NCI-H2196 (cell line): ENCODE measurements at regions not wholly inside any gene's neighbourhood (a gene's known extent, or its start where the extent isn't known, plus 50 kb on each side); places are given as distances from the start of the nearest gene placed in this dataset.

ENCODE experiments used
- DNase-seq: peaks from one replicate; lab custom pipeline; 2025; ENCODE audit not compliant: unreplicated experiment; lab: John Stamatoyannopoulos, UW

DNA sequence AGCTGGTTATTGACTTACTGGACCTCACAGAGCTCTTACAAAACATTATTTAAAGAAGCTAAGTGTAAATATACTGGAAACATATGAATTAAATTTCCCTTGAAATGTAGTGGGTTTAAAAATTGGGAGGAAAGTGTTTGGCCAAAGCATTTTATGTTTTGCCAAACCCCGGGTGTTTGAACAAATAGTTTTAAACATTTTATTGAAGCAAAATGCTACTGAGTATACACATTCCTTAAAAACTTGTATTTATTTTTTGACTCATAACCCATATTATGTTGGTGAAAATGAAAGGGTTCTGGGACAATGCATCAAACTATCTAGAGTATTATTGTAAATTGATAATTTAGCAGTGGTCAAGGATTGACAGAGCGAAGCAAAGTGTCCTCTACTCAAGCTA, 1048.5 kb downstream of the SLC6A15 start:
- no peak for DNase-seq

DNA sequence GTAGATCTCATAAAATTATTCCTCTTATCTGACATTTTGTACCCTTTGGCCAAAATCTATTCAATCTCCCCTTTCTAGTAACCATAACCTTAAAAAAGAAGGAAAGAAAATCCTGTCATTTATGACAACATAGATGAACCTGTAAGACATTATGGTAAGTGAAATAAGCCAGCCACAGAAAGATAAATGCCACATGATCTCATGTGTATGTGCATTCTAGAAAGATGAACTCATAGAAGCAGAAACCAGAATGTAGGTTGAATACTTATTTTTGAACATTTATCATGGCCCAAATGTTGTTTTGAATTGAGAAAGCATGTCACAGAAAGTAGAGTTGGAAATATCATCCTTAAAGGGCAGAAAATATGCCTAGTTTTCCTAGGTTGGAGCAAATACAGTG, 1053.6 kb downstream of the SLC6A15 start:
- no peak for DNase-seq

DNA sequence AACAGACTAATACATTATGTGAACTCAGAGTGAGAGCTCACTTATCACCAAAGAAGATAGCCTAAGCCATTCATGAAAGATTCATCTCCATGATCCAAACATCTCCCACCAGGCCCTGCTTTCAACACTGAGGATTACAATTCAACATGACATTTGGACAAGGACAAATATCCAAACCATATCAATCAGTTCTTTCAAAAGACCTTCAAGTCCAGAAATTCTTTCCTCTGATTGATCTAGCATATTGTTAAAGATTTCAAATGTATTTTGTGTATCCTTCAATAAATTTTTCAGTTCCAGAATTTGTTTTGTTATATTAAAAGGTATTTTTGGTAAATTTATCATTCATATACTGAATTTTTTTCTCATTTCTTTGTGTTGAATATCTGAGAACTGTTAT, 1055.8 kb downstream of the SLC6A15 start:
- no peak for DNase-seq

DNA sequence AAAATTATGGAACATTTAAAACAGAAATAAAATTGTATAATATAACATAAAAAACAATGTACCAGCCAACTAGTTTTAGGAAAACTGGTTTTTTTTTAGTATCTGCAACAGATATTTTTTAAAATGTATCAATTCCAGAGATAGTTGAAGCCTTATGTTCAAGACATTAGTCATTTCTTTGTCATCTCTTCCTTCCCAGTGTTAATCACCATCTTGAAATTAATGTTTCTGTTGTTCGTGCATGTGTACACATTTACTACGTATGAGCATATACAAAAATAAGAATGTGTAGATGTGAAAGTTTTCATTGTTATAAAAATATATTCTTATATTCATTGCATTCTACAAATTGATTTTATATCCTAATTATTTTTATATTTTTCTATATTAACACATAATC, 1062.1 kb downstream of the SLC6A15 start:
- DNase-seq, result no peak

DNA sequence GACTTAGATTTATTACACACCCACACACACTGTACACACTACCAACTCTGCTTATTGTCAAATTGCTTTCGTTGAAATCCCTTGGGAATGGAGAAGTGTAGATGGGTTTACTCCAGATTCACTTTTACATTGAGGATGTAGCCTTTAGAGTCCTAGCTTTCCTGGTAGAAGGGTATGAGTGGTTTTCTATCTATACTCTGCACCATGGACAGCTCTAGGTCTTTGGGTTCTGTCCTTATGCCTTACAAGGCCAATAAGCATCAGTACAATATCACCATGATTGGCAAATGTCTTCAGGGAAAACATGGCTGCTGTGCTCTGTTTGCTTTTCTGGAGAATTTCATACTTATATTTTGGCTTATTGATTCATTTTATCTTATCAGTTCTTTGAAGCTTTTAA, 1063.9 kb downstream of the SLC6A15 start:
- no peak for DNase-seq

DNA sequence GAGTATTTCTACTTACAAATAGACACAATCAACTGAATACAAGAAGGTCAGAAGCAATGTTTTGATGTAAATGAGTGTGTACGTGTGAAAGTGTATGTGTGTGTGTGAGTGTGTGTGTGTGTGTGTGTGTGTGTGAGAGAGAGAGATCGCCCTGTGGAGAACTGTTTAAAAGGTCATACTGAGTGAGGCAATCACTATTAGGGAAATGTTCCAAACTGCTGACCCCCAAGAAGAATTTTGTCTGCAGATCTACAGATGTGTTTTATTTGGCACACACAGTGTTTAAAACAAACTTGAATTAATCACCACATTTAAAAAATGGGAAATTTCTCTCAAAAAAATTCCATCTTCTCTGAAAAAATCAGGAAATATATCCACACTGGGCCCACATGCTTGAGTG, 1069.1 kb downstream of the SLC6A15 start:
- no peak for DNase-seq

DNA sequence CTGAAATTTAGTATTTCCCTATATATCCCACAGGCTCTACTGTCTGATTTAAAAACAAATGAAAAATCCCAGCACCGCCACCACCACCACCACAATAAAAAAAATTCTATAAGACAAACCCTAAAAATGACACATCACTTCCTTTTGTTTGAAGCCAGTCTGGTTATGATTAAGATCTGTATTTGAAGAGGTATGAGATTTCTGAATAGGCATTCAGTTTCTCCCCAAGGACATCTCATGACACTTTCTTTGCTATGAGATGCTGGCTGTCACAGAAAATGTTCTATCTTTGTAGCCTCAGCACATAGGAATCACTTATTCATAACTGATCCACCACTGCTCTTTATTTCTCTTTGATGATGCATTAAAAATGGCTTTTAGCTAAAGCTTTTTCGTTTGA, 1071.0 kb downstream of the SLC6A15 start:
- DNase-seq, result no peak

DNA sequence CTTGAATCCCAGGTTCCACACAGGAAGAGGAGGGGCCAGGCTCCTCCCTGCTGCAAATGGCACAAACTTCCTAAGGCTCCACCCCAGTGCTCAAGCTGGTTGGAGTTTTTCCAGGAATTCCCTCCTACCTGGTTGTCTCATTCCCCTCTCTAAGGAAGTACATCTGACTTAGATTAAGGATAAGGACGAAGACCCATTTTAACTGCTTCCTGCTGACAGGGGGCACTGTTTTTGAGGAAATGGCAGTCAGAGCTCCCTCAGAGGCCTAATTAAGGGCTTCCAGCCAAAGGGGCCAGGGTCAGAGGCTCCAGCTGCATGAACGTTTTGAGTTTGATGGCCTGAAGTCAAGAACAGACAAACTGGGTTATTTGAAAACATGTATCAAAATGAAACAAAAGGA, 1084.7 kb downstream of the SLC6A15 start:
- DNase-seq, result no peak

DNA sequence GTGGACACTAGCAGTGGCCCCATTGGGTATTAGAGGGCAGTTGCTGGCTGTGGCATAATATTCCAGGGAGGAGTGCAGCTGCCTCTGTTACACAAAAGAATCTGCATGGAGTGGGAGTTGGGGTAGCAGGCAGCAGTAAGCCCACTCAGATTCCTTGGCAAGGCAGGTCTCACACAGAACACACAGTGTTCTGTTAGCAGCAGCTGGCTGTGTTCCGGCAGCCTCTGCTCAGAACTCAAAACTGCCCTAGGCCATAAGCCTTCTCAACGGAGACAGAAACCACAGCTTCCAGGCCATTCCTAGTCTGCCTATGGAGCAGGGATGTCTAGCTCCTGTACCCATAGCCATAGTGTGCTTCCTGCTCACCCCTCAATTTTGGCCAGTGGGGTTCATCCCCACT, 1085.4 kb downstream of the SLC6A15 start:
- no peak for DNase-seq

DNA sequence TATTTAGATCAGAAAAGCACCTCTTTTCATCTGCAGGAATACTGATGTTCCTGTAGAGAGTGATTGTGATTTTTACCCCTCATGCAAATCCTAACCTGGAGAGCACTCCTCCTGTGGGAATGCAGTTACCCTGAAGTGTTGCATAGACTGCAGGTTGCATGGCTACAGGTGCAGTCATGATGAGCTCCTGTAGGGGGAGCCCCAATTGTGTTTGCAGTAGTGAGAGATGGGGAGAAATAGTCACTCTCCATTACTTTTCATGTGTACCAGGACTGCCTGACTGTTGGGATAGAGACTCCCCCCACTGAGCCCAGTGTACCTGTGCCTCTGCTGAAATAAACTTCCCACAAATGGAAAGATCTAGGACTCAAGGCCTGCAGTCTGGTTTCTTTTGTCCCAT, 1086.5 kb downstream of the SLC6A15 start:
- peak; percentile 7 for DNase-seq

DNA sequence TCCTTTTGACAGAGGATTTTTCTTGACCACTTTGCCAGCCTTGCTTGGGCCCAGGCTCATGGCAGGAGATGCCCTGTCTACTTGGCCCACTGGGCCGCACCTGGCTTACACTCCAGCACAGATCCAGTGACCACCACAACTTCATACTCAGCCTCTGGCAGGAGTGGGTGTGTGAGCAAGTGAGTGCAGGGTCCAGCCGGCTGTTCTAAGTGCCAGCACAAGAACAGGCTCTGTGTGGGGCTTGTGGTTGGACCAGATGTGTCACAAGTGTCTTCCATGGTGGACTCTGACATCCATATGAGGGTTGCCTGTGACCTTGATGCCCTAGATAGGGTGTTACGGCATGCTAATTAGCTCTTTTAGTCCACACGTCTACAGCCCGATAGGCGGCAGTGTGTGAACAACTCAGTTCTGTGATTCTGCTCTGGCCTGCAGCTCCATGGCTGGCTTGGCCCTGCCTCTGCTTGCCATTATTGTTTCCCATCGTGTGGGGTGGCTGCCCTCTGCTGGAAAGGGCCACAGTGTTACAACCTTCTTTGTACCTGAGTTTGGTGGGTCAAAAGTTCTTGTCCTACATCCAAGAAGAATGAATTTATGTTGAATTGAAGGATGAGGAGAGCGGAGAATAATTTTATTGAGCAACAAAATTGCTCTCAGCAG, 1089.1 kb downstream of the SLC6A15 start:
- no peak for DNase-seq

DNA sequence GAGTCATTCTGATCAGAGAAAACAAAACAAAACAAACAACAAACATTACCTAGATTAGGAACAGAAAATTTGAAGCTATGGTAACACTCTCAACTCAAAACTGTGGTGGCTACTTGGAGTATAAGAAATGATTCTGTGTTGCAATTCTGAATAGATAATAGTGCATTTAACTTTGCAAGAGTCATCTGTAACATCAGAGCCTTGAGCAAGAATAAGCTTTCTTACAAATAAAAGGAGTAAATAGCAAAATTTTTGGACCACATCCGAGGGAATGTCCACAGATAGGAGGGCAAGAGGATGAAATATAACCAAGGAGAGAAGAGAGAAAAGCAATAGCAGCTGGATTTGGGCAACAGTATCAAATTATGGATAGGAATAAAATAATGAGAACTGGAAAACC, 1090.6 kb downstream of the SLC6A15 start:
- no peak for DNase-seq

DNA sequence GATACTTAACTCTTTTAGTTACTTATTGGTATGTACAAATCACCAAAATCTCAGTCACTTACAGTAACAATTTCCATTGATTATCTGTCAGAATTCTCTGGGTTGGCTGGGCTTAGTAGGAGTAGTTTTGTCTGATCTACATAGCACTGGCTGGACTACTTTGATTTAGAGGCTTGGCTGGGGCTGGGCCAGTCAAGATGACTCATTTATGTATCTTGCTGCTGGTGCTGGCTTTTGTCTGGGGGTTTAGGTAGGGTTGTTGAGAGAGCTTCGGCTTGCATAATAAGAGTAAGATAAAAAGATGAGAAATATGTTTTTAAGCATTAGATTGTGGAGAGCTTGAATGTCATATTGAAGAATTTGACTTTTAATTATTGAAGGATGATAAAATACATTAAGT, 1093.7 kb downstream of the SLC6A15 start:
- DNase-seq, result no peak

DNA sequence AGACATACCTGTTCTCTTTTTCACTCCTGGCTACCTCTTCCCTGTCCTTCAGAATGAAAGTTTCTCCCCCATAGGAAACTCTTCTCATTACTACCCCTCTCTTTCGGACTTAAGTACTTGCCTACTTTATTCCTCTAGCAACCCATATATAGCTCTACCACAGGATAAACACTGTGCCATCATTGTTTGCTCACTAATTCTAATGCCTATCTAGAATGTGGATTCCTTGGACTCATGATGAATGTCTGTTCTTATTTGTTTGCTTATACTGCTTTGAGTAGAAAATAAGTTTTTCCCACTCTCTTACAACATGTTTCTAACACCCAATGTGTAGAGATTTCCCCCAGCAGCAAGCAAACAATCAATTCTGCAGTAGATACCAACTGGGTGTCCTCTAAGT, 1094.9 kb downstream of the SLC6A15 start:
- no peak for DNase-seq

DNA sequence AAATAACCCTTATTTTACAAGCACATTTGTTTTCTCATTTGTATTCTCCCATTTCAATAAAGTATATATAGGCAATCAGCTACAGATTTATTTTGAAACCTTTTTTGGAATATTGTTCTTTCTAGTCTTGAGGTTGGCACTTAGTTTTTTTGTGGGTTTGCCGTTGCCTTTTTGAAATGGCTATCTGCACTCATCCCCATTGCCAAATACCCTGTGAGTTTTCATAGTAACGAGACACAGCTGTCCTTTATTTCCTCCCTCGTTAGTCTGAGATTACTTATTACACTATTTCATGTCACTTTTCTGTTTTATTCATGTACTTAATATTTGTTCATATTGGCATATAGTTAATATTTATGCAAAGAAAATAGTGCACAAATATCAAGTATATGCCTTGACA, 1104.0 kb downstream of the SLC6A15 start:
- no peak for DNase-seq

DNA sequence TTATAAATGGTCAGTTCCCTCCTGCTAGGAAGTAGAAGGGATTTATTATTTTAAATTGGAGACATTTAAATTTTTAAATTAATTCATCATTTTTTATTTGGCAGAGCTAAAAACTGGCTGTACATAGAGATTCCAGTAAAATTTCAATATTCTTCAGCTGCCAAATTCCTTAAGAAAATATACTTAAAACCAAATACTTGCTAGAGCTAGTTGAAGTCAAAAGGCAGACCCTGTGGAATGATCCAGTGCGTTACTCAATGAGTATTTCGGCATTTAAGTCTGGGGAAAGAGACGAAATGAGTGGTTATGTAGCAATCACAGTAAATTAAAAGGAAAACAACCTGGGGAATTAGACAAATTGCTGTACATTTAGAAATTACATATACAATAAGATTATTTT, 1104.7 kb downstream of the SLC6A15 start:
- DNase-seq, result no peak

DNA sequence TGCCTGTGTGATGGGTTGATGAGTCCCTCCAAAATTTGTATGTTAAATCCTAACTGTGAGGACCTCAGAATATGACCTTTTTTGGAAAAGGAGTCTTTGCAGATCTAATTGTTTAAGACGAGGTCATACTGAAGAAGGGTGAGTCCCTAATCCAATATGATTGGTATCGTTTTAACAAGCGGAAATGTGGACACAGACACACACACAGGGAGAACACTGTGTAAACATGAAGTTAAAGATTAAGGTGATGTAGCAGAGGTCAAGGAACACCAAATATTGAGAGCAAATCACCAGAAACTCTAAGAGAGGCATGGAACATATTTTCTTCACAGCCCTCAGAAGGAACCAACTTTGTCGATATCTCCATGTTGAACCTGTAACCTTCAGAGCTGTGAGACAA, 1106.7 kb downstream of the SLC6A15 start:
- no peak for DNase-seq

DNA sequence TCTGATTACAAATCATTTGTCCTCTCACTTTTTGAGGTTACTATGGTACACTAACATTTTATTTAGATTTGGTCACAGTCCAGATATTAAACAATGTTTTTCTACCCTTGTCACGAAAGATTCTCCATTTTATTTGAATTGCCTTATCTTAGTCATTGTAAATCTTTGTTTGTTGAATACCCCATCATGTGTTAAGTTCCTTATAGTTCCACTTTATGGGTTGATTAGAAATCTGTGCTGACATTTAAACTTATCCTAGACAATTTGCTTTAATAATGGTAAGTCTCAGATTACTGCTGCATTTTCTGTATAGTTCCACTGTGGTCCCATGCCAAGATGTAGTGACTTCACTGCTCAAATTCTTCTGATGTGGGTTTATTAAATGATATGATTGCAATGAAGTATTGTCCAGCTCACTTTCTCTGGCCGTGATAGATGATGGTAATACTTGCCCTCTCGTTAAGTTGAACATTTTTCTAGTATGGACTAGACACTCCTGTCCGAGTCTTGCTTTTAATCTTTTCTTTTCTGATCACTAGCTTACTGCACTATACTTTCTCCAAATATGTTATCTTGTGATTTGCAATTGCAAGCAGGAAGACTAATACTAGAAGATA, 1107.3 kb downstream of the SLC6A15 start:
- no peak for DNase-seq

DNA sequence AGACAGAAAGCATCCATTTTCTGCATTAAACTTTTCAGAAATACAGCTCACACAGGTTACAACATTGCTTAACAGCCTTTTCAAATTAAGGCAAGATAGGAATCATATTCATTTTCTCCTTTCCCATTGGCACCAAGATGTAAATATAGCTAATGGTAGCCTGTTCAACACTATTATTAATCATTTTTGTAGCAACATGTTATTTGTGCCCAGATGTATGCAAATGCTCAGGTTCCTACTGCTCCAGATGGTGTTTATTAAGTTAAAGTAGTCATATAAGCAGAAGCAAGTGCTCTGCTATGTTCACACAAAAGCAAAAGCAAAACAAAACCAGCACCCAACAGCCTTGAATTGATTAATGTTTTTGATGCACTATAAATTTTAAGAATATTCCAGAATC, 1110.6 kb downstream of the SLC6A15 start:
- DNase-seq, result no peak

DNA sequence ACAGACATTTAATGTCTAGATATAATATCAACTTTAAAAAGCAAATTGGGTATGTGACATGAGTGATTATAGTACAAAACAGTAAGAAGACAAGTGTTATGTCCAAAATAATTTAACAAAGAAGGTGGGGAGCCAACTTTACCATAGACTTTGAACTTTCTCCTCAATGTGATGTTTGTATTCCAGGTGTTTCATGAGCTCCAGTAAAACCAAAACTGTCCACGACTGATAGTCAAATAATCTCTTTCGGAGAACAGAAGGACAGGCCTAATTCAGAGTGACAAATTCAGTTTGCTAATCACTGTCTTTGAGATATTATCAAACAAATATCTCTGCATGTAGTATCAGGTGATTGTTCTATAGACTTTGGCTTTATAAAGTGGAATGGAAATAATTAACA, 1112.6 kb downstream of the SLC6A15 start:
- DNase-seq, result no peak

DNA sequence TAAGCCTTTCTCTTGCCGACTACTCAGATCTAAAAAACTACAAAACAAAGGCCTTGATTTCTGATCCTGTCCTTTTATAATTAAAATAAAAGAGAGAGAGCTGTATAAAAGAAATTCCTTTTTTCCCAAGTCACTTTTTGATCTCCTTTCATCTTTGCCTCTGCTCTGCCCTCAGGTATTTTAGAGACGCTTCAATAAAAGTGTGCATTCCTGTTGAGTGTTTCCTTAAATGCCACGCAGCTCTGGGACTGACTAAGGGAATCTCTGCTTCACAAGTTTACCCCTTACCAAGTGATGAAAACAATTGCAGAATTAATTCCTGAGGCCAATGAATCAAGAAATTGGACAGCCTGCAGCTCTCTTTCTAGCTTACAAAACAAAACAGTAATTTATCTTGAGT, 1109.8 kb downstream of the TMTC2 start:
- no peak for DNase-seq

DNA sequence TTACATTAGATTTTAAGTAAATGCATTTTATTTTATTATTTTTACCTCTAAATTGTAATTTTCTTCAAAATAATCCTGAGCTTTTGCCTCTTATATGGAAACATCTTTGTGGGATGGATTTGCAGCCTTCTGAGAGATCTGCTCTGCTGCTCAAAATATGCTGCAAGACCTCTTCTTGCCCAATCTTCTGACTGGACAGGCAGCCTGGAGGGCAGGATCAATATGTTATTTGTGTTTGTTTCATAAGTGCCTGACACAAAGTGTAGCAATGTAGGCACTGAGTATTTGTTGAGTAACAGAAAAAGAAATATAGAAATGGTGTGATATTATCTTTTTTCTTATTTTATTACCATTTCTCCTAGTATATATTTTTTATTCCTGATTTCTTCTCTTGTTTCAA, 1106.9 kb downstream of the TMTC2 start:
- no peak for DNase-seq

DNA sequence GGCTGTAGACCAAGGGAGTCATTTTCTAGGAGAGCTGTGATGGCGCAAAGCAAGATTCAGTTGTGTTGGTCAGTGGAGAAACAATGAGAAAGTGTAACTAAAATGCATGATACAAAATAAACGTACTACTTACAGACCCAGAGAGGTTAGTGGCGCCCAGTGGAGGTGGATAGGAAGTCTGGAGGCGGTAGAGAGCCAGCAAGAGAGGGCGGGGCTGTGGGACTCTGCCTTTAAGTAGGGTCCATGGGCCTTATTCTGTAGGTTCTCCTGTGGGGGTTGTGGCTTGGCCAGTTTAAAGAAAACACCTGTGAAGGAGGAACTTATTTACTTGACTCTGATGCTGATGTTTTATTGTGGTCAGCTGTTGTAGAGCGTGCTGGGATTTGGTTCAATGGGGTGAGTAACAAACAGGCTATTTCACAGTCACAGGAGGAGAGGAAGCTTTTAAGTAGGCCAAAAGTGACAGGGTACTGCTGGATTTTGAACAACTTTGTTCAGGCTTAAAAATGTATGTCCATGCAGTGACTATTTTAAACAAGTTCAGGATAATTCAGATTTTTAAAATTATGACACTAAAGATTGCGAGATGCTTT, 1097.7 kb downstream of the TMTC2 start:
- DNase-seq, result no peak
